ENCODE measurements at regions not wholly inside any gene's neighbourhood (a gene's known extent, or its start where the extent isn't known, plus 50 kb on each side); places are given as distances from the start of the nearest gene placed in this dataset.

GRCh38 chr18:2217356-2217755 lies 353.9 kb downstream of the METTL4 start:
- CTCF ChIA-PET = no interaction called here
- POLR2A ChIA-PET = no interaction called here

More at GRCh38 chr18:2217356-2217755, 353.9 kb downstream of the METTL4 start:
- no peak for DNase-seq
- no peak overlapping the region for H3K4me2 ChIP-seq
- H3K9ac ChIP-seq = no peak overlapping the region
- H3K27me3 ChIP-seq (ENCODE audit: insufficient read depth) = no peaks in the 10 kb centered on the region
- no peak overlapping the region for H3K27ac ChIP-seq (ENCODE audit: low read depth in 2 of 2, low read length in 1 of 2)
- no peaks in the 10 kb centered on the region for H3K4me1 ChIP-seq (ENCODE audit: control insufficient read depth in 1 of 2, insufficient read depth in 2 of 2, low read depth in 1 of 2, low read length in 1 of 2)
- no peaks in the 10 kb centered on the region for H3K79me2 ChIP-seq (ENCODE audit: insufficient read depth)
- WGBS (ENCODE audit: low lambda C conversion rate) = 6% methylated on average over 2 of the region's 2 CpGs
- H3F3A ChIP-seq (replicated peaks; ENCODE audit: insufficient read depth) = no peaks in the 10 kb centered on the region
- H3K4me3 ChIP-seq (ENCODE audit: low read depth in 2 of 2, low read length in 1 of 2) = no peak overlapping the region
- no peak overlapping the region for H2AFZ ChIP-seq (ENCODE audit: low read depth)
- H4K20me1 ChIP-seq (ENCODE audit: insufficient read depth) = no peaks in the 10 kb centered on the region
- H3K36me3 ChIP-seq (replicated peaks in 1 of 2; ENCODE audit: control insufficient read depth in 1 of 2, insufficient read depth in 2 of 2, low read length in 1 of 2) = no peaks in the 10 kb centered on the region
- TF ChIP-seq TCF12 (IDR thresholded peaks at IDR 0.05) (no peak), FOSL2 (IDR thresholded peaks at IDR 0.05; ENCODE audit: borderline replicate concordance, low read depth) (no peak), TAF1 (IDR thresholded peaks at IDR 0.05; ENCODE audit: borderline replicate concordance, low read depth, low read length) (no peak), RFX5 (IDR thresholded peaks at IDR 0.05; ENCODE audit: low read length) (no peak), EZH2phosphoT487 (IDR thresholded peaks at IDR 0.05; ENCODE audit: borderline replicate concordance, low read depth) (no peak), CTCF (IDR thresholded peaks at IDR 0.05) (no peak), CHD2 (IDR thresholded peaks at IDR 0.05; ENCODE audit: low read length, partially characterized antibody) (no peak), REST (IDR thresholded peaks at IDR 0.05; ENCODE audit: low read depth, low read length) (no peak)
- H3K9me2 ChIP-seq = no peaks in the 10 kb centered on the region
- 0 out of 2 replicates have a peak, but pooled peaks cover 5% of the 10 kb centered on the region for H3K9me3 ChIP-seq

All from SK-N-SH (cell line).